Liver (tissue), 3 donors: ENCODE measurements at regions not wholly inside any gene's neighbourhood (a gene's known extent, or its start where the extent isn't known, plus 50 kb on each side); places are given as distances from the start of the nearest gene placed in this dataset.
"Not testable (repeated sequence)": the region's sequence is repeated elsewhere in the genome, so short reads cannot be mapped to it uniquely, and the experiment has no call there.

Source experiments
- CTCF ChIP-seq: fragments of 150-350 bp; IDR thresholded peaks from 2 replicates; pipeline ENCODE4 v1.5.1; 2017; ENCODE audit warnings: improper control_type of control experiment, low read depth, low read length; ENCODE audit not compliant: missing input control
- MAX ChIP-seq: IDR thresholded peaks from 2 replicates; pipeline ENCODE4 v1.6.1; 2016; ENCODE audit warnings: antibody characterized with exemption
- RAD21 ChIP-seq, 2 donors: IDR thresholded peaks; 2 replicates each; pipeline ENCODE4 v1.6.1; 2016; ENCODE audit warnings: antibody characterized with exemption in 2 of 2, mild to moderate bottlenecking in 2 of 2
- REST ChIP-seq: IDR thresholded peaks from 2 replicates; pipeline ENCODE4 v1.6.1; 2016; ENCODE audit warnings: antibody characterized with exemption, mild to moderate bottlenecking
- donor health status: healthy.
- donor health status: healthy.

- TF ChIP-seq CTCF; MAX; REST; RAD21 (IDR thresholded peaks at IDR 0.05): not testable (repeated sequence)
Measured at GRCh38 chr10:30537158-30537557, 92.4 kb downstream of the LYZL2 start.
